Adipocyte (in vitro differentiated cells): ENCODE measurements at regions not wholly inside any gene's neighbourhood (a gene's known extent, or its start where the extent isn't known, plus 50 kb on each side); places are given as distances from the start of the nearest gene placed in this dataset.
"Not testable (repeated sequence)": the region's sequence is repeated elsewhere in the genome, so short reads cannot be mapped to it uniquely, and the experiment has no call there.

Source experiments
- DNase-seq: peaks from one replicate; pipeline ENCODE4 v3.0.0-alpha.2; 2015; ENCODE audit warnings: low read depth
- H3K27me3 ChIP-seq: replicated peaks from 2 replicates; pipeline ENCODE4 v1.7.0; 2013; ENCODE audit warnings: mild to moderate bottlenecking, low read length, moderate library complexity; ENCODE audit not compliant: control insufficient read depth, insufficient read depth
- H3K36me3 ChIP-seq: 2 replicates; pipeline ENCODE4 v1.7.0; 2013; ENCODE audit warnings: low read length, mild to moderate bottlenecking, moderate library complexity; ENCODE audit not compliant: control insufficient read depth, insufficient read depth, severe bottlenecking
- H3K4me1 ChIP-seq: 2 replicates; pipeline ENCODE4 v1.7.0; 2013; ENCODE audit warnings: mild to moderate bottlenecking, low read length, moderate library complexity; ENCODE audit not compliant: control insufficient read depth, insufficient read depth
- H3K4me3 ChIP-seq: 2 replicates; pipeline ENCODE4 v1.7.0; 2013; ENCODE audit warnings: mild to moderate bottlenecking, low read length, moderate library complexity
- H3K9ac ChIP-seq: 2 replicates; pipeline ENCODE4 v1.7.0; 2013; ENCODE audit warnings: mild to moderate bottlenecking, low read length, moderate library complexity
- H3K9me3 ChIP-seq: 2 replicates; pipeline ENCODE4 v1.7.0; 2013; ENCODE audit warnings: mild to moderate bottlenecking, low read length, moderate library complexity; ENCODE audit not compliant: control insufficient read depth

DNA sequence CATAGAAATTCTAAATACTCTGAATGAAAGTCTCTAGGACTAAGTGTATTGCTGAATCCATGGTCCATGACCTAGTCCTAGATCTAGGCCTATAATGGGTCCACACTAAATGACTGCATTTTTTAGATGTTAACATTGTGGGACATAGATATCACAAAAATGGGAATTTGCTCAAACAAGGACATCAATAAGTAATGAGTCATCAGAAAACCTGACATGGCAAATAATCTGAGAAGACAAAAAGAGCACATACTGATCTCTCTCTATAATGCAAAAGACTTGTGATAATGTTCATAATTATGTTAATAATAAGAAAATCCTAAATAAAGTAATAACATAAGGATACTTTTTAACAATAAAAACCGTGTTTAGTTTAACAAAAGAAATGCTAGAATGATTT lies 1168.4 kb downstream of the FSCB start:
- Histone ChIP-seq H3K27me3 (no peaks in the 10 kb centered on the region), H3K36me3 (no peaks in the 10 kb centered on the region), H3K9ac (no peak overlapping the region), H3K4me1 (no peaks in the 10 kb centered on the region), H3K4me3 (no peak overlapping the region), H3K9me3 (no peaks in the 10 kb centered on the region)
- DNase-seq = no peak

DNA sequence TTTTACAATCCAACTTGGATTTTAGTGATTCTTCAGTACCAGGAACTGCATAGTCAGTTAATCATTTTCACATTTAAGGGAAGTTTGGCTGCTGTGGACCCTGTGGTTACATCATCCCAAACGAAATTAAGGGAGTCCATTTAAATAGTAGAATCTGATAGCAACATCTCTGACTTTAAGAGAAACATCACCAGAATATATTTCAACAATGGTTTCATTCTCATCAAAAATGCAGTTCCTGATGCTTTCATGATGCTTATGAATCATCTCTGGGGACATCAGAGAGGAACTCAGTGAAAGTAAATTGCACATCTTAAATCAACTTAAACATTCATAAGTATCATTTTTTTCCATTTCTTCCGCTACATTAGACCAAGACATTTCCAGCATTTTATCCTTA lies 1170.7 kb downstream of the FSCB start:
- Histone ChIP-seq H3K9ac (no peak overlapping the region), H3K9me3 (no peaks in the 10 kb centered on the region), H3K4me3 (no peak overlapping the region), H3K27me3 (no peaks in the 10 kb centered on the region), H3K36me3 (no peaks in the 10 kb centered on the region), H3K4me1 (no peaks in the 10 kb centered on the region)
- no peak for DNase-seq

DNA sequence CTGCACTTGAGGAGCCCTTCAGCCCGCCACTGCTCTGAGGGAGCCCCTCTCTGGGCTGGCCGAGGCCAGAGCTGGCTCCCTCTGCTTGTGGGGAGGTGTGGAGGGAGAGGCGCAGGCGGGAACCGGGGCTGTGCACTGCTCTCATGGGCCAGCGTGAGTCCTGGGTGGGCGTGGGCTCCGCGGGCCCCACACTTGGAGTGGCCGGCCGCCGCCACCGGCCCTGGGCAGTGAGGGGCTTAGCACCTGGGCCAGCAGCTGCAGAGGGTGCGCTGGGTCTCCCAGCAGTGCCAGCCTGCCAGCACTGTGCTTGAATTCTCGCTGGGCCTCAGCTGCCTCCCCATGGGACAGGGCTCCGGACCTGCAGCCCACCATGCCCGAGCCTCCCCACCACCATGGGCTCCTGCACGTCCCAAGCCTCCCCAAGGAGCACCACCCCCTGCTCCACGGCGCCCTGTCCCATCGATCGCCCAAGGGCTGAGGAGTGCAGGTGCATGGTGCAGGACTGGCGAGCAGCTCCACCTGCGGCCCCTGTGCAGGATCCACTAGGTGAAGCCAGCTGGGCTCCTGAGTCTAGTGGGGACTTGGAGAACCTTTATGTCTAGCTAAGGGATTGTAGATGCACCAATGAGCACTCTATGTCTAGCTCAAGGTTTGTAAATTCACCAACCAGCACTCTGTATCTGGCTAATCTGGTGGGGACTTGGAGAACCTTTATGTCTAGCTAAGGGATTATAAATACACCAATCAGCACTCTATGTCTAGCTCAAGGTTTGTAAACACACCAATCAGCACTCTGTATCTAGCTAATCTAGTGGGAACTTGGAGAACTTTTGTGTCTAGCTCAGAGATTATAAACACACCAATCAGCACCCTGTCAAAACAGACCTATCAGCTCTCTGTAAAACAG lies 1180.3 kb downstream of the FSCB start:
- H3K4me3 ChIP-seq, H3K36me3 ChIP-seq, H3K4me1 ChIP-seq, H3K27me3 ChIP-seq, H3K9ac ChIP-seq, DNase-seq, H3K9me3 ChIP-seq: not testable (repeated sequence)

DNA sequence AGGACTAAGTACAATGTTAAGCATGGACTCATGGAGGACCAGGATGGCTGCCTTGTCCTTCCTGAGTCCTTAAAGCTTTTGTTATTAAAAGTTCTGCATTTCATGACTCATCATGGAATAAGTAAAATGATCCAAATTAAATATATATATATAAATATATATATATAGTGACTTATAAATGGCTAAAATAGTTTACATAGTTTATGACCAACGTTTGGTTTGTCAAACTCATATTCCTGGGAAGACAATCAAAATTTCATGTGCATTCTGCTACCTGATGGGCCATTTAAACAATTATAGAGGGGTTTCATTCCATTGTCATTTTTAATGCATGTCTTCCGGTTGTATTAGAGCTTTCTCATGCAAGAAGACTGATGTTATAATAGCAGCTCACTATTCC lies 1190.7 kb downstream of the FSCB start:
- Histone ChIP-seq H3K4me3 (no peak overlapping the region), H3K36me3 (no peaks in the 10 kb centered on the region), H3K4me1 (no peaks in the 10 kb centered on the region), H3K27me3 (no peaks in the 10 kb centered on the region), H3K9me3 (no peaks in the 10 kb centered on the region), H3K9ac (no peak overlapping the region)
- DNase-seq = no peak

DNA sequence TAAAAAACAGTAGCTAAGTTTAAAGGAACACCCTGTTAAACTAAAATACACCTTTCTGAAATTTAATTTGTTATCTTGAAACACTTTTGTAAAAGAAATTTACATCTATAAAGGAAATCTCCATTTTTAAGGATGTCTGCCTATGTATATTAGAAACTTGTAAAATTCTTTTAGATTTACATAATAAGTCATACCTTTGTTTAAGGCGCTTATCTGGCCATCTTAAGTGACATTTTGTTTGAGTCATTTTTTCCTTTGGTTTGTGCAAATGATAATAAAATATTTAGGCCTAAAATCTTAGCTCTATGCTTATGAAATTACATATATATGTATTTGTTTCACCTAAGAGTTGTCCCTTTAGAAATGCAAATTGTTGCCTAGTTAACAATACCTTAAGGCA lies 1193.4 kb downstream of the FSCB start:
- Histone ChIP-seq H3K9me3 (no peaks in the 10 kb centered on the region), H3K4me3 (no peak overlapping the region), H3K27me3 (no peaks in the 10 kb centered on the region), H3K9ac (no peak overlapping the region), H3K36me3 (no peaks in the 10 kb centered on the region), H3K4me1 (no peaks in the 10 kb centered on the region)
- no peak for DNase-seq

DNA sequence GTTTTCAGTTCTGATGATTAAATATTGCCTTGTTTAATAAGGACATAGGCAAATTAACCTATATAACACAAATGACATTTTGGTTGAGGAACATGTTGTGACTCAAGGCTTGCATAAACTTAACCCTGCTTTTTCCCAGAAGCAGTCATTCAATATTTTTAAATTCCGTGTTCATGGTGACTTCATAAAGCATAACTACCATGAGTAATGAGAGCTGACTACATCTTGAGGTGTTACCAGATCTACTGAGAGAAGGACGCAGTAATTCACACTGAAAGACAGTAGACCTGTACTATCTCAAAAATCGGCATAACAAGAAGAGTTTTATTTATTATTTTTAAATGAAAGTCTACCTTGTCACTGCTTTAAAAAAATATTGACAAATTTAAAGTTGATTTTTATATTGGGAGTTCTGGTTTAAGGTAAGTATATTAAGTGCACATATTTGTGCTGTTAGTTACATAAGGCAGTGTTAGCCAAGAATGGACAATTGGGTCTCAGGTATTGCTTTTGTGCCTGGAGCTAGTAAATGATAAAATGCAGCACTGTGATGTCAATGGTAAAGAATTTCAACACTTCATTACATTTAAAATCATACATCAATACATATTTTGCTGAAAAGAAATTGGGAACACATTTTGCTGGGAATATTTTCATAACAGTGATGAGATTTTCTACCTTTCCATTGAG lies 1198.5 kb downstream of the FSCB start:
- Histone ChIP-seq H3K9ac (no peak overlapping the region), H3K4me1 (no peaks in the 10 kb centered on the region), H3K36me3 (no peaks in the 10 kb centered on the region), H3K27me3 (no peaks in the 10 kb centered on the region), H3K4me3 (no peak overlapping the region), H3K9me3 (no peaks in the 10 kb centered on the region)
- no peak for DNase-seq

DNA sequence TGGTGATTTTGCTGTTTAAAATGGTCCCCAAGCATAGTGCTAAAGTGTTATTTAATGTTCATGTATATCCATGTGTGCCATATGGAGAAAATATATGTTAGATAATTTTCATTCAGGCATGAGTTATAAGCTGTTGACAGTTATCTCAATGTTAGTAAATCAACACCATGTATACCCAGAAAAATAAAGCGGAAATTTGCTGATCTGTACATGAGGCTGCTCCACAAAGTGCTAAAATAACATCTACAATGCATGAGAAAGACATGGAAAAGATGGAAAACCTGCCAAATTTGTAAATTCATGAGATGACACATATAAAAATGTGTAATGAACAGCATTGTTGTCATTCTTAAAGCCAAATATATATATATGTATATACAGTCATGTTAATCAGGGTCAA lies 1199.2 kb downstream of the FSCB start:
- no peak for DNase-seq
- no peaks in the 10 kb centered on the region for H3K27me3 ChIP-seq

DNA sequence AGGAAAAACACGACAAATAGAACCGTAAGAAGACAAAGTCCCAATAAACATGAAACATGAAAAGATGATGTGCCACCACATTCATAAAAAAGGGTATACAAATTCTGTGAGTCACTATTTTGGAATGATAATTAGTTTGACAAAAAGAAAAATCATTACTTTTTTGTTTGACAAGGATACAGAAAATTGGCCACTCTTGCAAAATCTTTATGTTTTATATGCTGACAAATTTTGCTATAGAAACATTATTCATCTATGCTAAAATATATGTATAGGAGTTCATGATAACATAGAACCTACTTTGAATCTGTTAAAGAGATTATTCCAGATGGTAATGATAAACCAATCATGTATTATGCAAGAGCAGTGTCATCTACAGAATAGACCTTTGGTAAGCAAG lies 1201.0 kb downstream of the FSCB start:
- Histone ChIP-seq H3K27me3 (no peaks in the 10 kb centered on the region), H3K36me3 (no peaks in the 10 kb centered on the region), H3K4me1 (no peaks in the 10 kb centered on the region), H3K9me3 (no peaks in the 10 kb centered on the region), H3K4me3 (no peak overlapping the region), H3K9ac (no peak overlapping the region)
- no peak for DNase-seq

More for the DNA sequence above, 1199.2 kb downstream of the FSCB start:
- Histone ChIP-seq H3K9me3 (no peaks in the 10 kb centered on the region), H3K36me3 (no peaks in the 10 kb centered on the region), H3K4me1 (no peaks in the 10 kb centered on the region), H3K4me3 (no peak overlapping the region), H3K9ac (no peak overlapping the region)

DNA sequence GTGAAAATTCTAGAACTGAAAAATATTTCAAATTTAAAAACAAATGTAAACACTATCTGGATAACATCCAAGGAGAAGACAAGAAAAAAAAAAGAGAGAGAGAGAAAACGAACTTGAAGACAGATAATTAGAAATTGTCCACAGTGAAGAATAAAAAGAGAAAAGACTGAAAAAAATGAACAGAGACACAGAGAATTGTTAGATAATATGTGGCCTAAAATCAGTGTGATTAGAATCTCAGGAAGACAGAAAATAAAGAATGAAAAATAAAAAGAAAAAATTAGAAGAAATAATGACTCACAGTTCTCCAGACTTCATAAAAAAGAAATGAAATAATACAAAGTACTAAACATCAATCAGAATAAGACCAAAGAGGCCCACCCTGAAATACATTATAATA lies 1209.3 kb downstream of the FSCB start:
- Histone ChIP-seq H3K4me1 (no peaks in the 10 kb centered on the region), H3K9me3 (no peaks in the 10 kb centered on the region), H3K9ac (no peak overlapping the region), H3K27me3 (no peaks in the 10 kb centered on the region), H3K4me3 (no peak overlapping the region), H3K36me3 (no peaks in the 10 kb centered on the region)
- DNase-seq = no peak

DNA sequence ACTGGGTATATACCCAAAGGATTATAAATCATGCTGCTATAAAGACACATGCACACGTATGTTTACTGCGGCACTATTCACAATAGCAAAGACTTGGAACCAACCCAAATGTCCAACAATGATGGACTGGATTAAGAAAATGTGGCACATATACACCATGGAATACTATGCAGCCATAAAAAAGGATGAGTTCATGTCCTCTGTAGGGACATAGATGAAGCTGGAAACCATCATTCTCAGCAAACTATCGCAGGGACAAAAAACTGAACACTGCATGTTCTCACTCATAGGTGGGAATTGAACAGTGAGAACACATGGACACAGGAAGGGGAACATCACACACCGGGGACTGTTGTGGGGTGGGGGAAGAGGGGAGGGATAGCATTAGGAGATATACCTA lies 1211.0 kb downstream of the FSCB start:
- H3K9ac ChIP-seq, H3K36me3 ChIP-seq, H3K4me3 ChIP-seq, H3K4me1 ChIP-seq, H3K9me3 ChIP-seq, DNase-seq, H3K27me3 ChIP-seq: not testable (repeated sequence)

DNA sequence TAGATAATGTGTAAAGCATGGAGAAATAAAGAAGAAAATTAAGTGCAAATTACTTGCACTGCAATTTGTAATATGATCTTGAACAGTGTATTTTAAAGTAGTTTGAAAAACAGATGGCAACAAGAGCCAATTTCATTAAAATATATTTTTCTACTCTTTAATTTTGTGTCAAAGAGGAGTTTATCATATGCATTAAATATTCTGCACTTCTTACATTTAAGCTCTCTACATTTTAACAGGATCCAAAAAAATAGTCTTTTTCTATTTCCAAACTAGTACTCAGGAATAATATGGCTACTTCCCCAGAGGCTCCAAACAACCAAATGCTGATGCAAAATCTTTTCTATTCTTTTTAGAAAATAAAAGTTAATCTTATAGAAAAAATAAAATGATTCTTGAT lies 1221.5 kb downstream of the FSCB start:
- DNase-seq = no peak
- Histone ChIP-seq H3K9ac (no peak overlapping the region), H3K27me3 (no peaks in the 10 kb centered on the region), H3K9me3 (no peaks in the 10 kb centered on the region), H3K4me1 (no peaks in the 10 kb centered on the region), H3K36me3 (no peaks in the 10 kb centered on the region), H3K4me3 (no peak overlapping the region)
